Immature natural killer cell (primary cell): ENCODE measurements at regions not wholly inside any gene's neighbourhood (a gene's known extent, or its start where the extent isn't known, plus 50 kb on each side); places are given as distances from the start of the nearest gene placed in this dataset.

Source experiments
- DNase-seq, 3 donors: peaks; one replicate each; pipeline ENCODE4 v3.0.0; 2022; ENCODE audit warnings: mixed read lengths in 1 of 3
- H3K27ac Mint-ChIP-seq, 6 donors: one replicate each; pipeline ENCODE4 v1.8.0; 2020; ENCODE audit warnings: mixed read lengths in 6 of 6, mild to moderate bottlenecking in 5 of 6, inconsistent platforms in 4 of 6, moderate library complexity in 3 of 6
- H3K27me3 Mint-ChIP-seq, 3 donors: one replicate each; pipeline ENCODE4 v1.8.0; 2020 to 2021; ENCODE audit warnings: low read depth in 3 of 3, mild to moderate bottlenecking in 3 of 3, mixed read lengths in 3 of 3, moderate library complexity in 3 of 3, inconsistent platforms in 1 of 3
- H3K36me3 Mint-ChIP-seq, 3 donors: one replicate each; pipeline ENCODE4 v1.8.0; 2020; ENCODE audit warnings: mixed read lengths in 3 of 3, inconsistent platforms in 2 of 3, mild to moderate bottlenecking in 2 of 3
- H3K4me1 Mint-ChIP-seq, 2 donors: one replicate each; pipeline ENCODE4 v1.8.0; 2020; ENCODE audit warnings: inconsistent platforms in 2 of 2, mild to moderate bottlenecking in 2 of 2, mixed read lengths in 2 of 2, moderate library complexity in 1 of 2
- H3K4me3 Mint-ChIP-seq, 5 donors: one replicate each; pipeline ENCODE4 v1.8.0; 2020; ENCODE audit warnings: mild to moderate bottlenecking in 5 of 5, mixed read lengths in 5 of 5, inconsistent platforms in 3 of 5, moderate library complexity in 3 of 5
- H3K9me3 Mint-ChIP-seq, 6 donors: one replicate each; pipeline ENCODE4 v1.8.0; 2020; ENCODE audit warnings: mild to moderate bottlenecking in 6 of 6, mixed read lengths in 6 of 6, inconsistent platforms in 4 of 6, moderate library complexity in 3 of 6

- peaks cover 0 to 2% (median 0%) of the 10 kb centered on the region in 3 donors for H3K27me3 Mint-ChIP-seq
- H3K4me1 Mint-ChIP-seq = peaks cover 0 to 4% of the 10 kb centered on the region in 2 donors
- H3K27ac Mint-ChIP-seq = no peak overlapping the region
- DNase-seq = no peak
- peaks cover 0 to 2% (median 0%) of the 10 kb centered on the region in 6 donors for H3K9me3 Mint-ChIP-seq
- H3K36me3 Mint-ChIP-seq = no peaks in the 10 kb centered on the region
- no peak overlapping the region for H3K4me3 Mint-ChIP-seq
Measured at GRCh38 chr5:109917154-109917546, 227.4 kb downstream of the MAN2A1 start.

- DNase-seq = no peak
- peaks cover 0 to 2% (median 0%) of the 10 kb centered on the region in 6 donors for H3K9me3 Mint-ChIP-seq
- H3K27me3 Mint-ChIP-seq = peaks cover 0 to 2% (median 0%) of the 10 kb centered on the region in 3 donors
- no peaks in the 10 kb centered on the region for H3K36me3 Mint-ChIP-seq
- no peak overlapping the region for H3K27ac Mint-ChIP-seq
- no peak overlapping the region for H3K4me3 Mint-ChIP-seq
- H3K4me1 Mint-ChIP-seq = peaks cover 0 to 10% of the 10 kb centered on the region in 2 donors
Measured at GRCh38 chr5:109917966-109918365, 228.2 kb downstream of the MAN2A1 start.

- Mint-ChIP-seq H3K27me3 (peaks cover 0 to 2% (median 0%) of the 10 kb centered on the region in 3 donors), H3K27ac (no peak overlapping the region), H3K9me3 (peaks cover 0 to 6% (median 0%) of the 10 kb centered on the region in 6 donors), H3K36me3 (no peaks in the 10 kb centered on the region), H3K4me1 (peaks cover 0 to 12% of the 10 kb centered on the region in 2 donors), H3K4me3 (no peak overlapping the region)
- DNase-seq = no peak
Measured at GRCh38 chr5:109920736-109921135, 231.0 kb downstream of the MAN2A1 start.

- no peaks in the 10 kb centered on the region for H3K36me3 Mint-ChIP-seq
- H3K27ac Mint-ChIP-seq = peak overlapping the region in 1 of 6 donors; percentile 23
- H3K4me3 Mint-ChIP-seq = no peak overlapping the region
- peaks cover 0 to 6% (median 0%) of the 10 kb centered on the region in 6 donors for H3K9me3 Mint-ChIP-seq
- peaks cover 0 to 12% of the 10 kb centered on the region in 2 donors for H3K4me1 Mint-ChIP-seq
- peaks cover 0 to 2% (median 0%) of the 10 kb centered on the region in 3 donors for H3K27me3 Mint-ChIP-seq
- DNase-seq = no peak
Measured at GRCh38 chr5:109921735-109922380, 232.1 kb downstream of the MAN2A1 start.

- Mint-ChIP-seq H3K27me3 (peaks cover under 1 to 2% (median 2%) of the 10 kb centered on the region in 3 donors), H3K4me3 (no peak overlapping the region), H3K9me3 (peaks cover 0 to 6% (median 0%) of the 10 kb centered on the region in 6 donors), H3K36me3 (no peaks in the 10 kb centered on the region), H3K27ac (no peak overlapping the region), H3K4me1 (peaks cover 0 to 12% of the 10 kb centered on the region in 2 donors)
- no peak for DNase-seq
Measured at GRCh38 chr5:109922381-109922995, 232.8 kb downstream of the MAN2A1 start.

GRCh38 chr5:109923205-109923604 lies 233.5 kb downstream of the MAN2A1 start:
- H3K9me3 Mint-ChIP-seq = peaks cover 0 to 6% (median 0%) of the 10 kb centered on the region in 6 donors
- H3K36me3 Mint-ChIP-seq = no peaks in the 10 kb centered on the region
- no peak for DNase-seq
- H3K4me3 Mint-ChIP-seq = no peak overlapping the region
- peaks cover 2 to 4% (median 4%) of the 10 kb centered on the region in 3 donors for H3K27me3 Mint-ChIP-seq
- peaks cover 0 to 12% of the 10 kb centered on the region in 2 donors for H3K4me1 Mint-ChIP-seq
- H3K27ac Mint-ChIP-seq = no peak overlapping the region

- peaks cover 0 to 12% of the 10 kb centered on the region in 2 donors for H3K4me1 Mint-ChIP-seq
- peaks cover 1 to 6% (median 4%) of the 10 kb centered on the region in 3 donors for H3K27me3 Mint-ChIP-seq
- no peak for DNase-seq
- peaks cover 0 to 6% (median 0%) of the 10 kb centered on the region in 6 donors for H3K9me3 Mint-ChIP-seq
- no peaks in the 10 kb centered on the region for H3K36me3 Mint-ChIP-seq
- H3K4me3 Mint-ChIP-seq = no peak overlapping the region
- H3K27ac Mint-ChIP-seq = no peak overlapping the region
Measured at GRCh38 chr5:109924237-109925107, 234.7 kb downstream of the MAN2A1 start.

- H3K4me3 Mint-ChIP-seq = no peak overlapping the region
- no peak overlapping the region for H3K27ac Mint-ChIP-seq
- peaks cover 0 to 2% of the 10 kb centered on the region in 2 donors for H3K4me1 Mint-ChIP-seq
- no peaks in the 10 kb centered on the region for H3K36me3 Mint-ChIP-seq
- H3K27me3 Mint-ChIP-seq = peaks cover 0 to 6% (median 4%) of the 10 kb centered on the region in 3 donors
- H3K9me3 Mint-ChIP-seq = peaks cover 0 to 4% (median 0%) of the 10 kb centered on the region in 6 donors
- DNase-seq = no peak
Measured at GRCh38 chr5:109927639-109928038, 237.9 kb downstream of the MAN2A1 start.

- Mint-ChIP-seq H3K4me3 (no peak overlapping the region), H3K27me3 (peaks cover 0 to 6% (median 4%) of the 10 kb centered on the region in 3 donors), H3K27ac (no peak overlapping the region), H3K4me1 (peaks cover 0 to 2% of the 10 kb centered on the region in 2 donors), H3K9me3 (peaks cover 0 to 4% (median 0%) of the 10 kb centered on the region in 6 donors), H3K36me3 (no peaks in the 10 kb centered on the region)
- DNase-seq = no peak
Measured at GRCh38 chr5:109928046-109928445, 238.3 kb downstream of the MAN2A1 start.

GRCh38 chr5:109928811-109929210 lies 239.1 kb downstream of the MAN2A1 start:
- H3K4me3 Mint-ChIP-seq = no peak overlapping the region
- H3K9me3 Mint-ChIP-seq = peaks cover 0 to 4% (median 0%) of the 10 kb centered on the region in 6 donors
- DNase-seq = no peak
- no peaks in the 10 kb centered on the region for H3K4me1 Mint-ChIP-seq
- H3K36me3 Mint-ChIP-seq = no peaks in the 10 kb centered on the region
- H3K27ac Mint-ChIP-seq = no peak overlapping the region
- peaks cover 0 to 6% (median 4%) of the 10 kb centered on the region in 3 donors for H3K27me3 Mint-ChIP-seq

GRCh38 chr5:109929376-109929775 lies 239.6 kb downstream of the MAN2A1 start:
- Mint-ChIP-seq H3K36me3 (no peaks in the 10 kb centered on the region), H3K4me1 (no peaks in the 10 kb centered on the region), H3K27me3 (peaks cover 0 to 6% (median 4%) of the 10 kb centered on the region in 3 donors), H3K4me3 (no peak overlapping the region), H3K9me3 (peaks cover 0 to 4% (median 0%) of the 10 kb centered on the region in 6 donors), H3K27ac (no peak overlapping the region)
- DNase-seq = no peak

GRCh38 chr5:109929911-109930310 lies 240.2 kb downstream of the MAN2A1 start:
- Mint-ChIP-seq H3K27ac (no peak overlapping the region), H3K4me1 (no peaks in the 10 kb centered on the region), H3K27me3 (peaks cover 0 to 6% (median 4%) of the 10 kb centered on the region in 3 donors), H3K9me3 (peaks cover 0 to 3% (median 0%) of the 10 kb centered on the region in 6 donors), H3K36me3 (no peaks in the 10 kb centered on the region), H3K4me3 (no peak overlapping the region)
- no peak for DNase-seq

- no peak overlapping the region for H3K4me3 Mint-ChIP-seq
- H3K36me3 Mint-ChIP-seq = no peaks in the 10 kb centered on the region
Measured at GRCh38 chr5:109931049-109931780, 241.5 kb downstream of the MAN2A1 start.

More at GRCh38 chr5:109931049-109931780, 241.5 kb downstream of the MAN2A1 start:
- no peak for DNase-seq
- Mint-ChIP-seq H3K9me3 (no peaks in the 10 kb centered on the region), H3K27ac (no peak overlapping the region), H3K4me1 (no peaks in the 10 kb centered on the region), H3K27me3 (peaks cover 0 to 6% (median 4%) of the 10 kb centered on the region in 3 donors)
